ENCODE measurements at regions not wholly inside any gene's neighbourhood (a gene's known extent, or its start where the extent isn't known, plus 50 kb on each side); places are given as distances from the start of the nearest gene placed in this dataset.

DNA sequence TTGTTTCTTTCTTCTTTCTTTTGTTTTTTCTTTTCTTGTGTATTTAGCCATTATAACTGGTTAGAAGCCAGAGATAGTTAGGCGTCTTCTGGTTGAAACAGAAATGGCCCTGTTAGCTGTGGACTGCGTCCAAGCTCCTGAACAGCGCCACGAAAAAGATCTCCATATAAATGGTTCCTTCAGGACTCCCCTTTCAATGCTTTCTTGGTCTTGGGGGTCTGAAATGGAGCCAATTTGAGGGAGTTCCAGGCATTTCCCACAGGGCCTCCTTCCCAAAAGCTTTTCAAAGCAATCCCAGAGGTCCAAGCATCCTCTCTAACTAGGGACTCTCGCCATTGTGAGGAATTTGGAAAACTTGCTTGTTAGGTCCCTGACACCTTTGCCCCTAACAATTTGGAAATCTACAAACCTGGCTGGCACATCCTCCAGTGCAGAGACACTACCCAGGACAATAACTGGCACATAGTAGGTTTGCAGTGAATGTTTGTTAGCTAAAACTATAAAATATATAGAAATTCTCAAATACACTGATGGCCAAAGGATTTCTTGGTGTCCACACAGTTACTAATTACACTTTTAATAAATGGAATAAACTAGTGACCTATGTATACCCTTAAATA lies 80.1 kb downstream of the MYCN start:
- TF ChIP-seq, protein P1, sequence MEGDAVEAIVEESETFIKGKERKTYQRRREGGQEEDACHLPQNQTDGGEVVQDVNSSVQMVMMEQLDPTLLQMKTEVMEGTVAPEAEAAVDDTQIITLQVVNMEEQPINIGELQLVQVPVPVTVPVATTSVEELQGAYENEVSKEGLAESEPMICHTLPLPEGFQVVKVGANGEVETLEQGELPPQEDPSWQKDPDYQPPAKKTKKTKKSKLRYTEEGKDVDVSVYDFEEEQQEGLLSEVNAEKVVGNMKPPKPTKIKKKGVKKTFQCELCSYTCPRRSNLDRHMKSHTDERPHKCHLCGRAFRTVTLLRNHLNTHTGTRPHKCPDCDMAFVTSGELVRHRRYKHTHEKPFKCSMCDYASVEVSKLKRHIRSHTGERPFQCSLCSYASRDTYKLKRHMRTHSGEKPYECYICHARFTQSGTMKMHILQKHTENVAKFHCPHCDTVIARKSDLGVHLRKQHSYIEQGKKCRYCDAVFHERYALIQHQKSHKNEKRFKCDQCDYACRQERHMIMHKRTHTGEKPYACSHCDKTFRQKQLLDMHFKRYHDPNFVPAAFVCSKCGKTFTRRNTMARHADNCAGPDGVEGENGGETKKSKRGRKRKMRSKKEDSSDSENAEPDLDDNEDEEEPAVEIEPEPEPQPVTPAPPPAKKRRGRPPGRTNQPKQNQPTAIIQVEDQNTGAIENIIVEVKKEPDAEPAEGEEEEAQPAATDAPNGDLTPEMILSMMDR (conservative IDR thresholded peaks at IDR 0.05 in 1 of 2, IDR thresholded peaks at IDR 0.05 in 1 of 2; ENCODE audit: extremely low read depth in 1 of 2, insufficient read depth in 1 of 2, low read depth in 1 of 2, low read length in 2 of 2) = no peak
- no peak for TF ChIP-seq EZH2 (IDR thresholded peaks at IDR 0.05; ENCODE audit: borderline replicate concordance, low read length)
